ENCODE measurements at regions not wholly inside any gene's neighbourhood (a gene's known extent, or its start where the extent isn't known, plus 50 kb on each side); places are given as distances from the start of the nearest gene placed in this dataset.
A peak's percentile ranks its signal among the peaks of the same experiment; 100 is the strongest.

DNA sequence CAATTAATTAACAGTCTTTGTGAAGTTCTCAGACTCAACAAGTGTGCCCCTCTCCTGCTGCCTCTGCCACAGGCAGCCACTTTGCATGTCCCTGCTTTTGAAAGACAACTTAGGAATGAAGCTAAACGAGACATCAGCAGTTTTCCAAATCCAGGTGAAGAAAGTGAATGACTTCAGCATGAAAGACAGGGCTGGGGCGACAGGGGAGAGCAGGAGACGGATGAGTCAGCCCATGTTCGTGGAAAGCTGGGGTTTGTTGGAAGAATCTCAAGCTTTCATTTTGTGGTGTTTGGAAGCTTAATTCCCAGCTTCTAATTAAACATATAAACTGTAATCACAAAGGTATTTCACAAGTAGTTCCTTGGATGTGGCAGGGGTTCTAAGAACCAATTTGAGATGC lies 207.8 kb upstream of the MAP3K1 start:
- H3K4me3 ChIP-seq (ENCODE audit: low read length), result no peak overlapping the region
- no peak for DNase-seq (ENCODE audit: low read depth, low spot score)

DNA sequence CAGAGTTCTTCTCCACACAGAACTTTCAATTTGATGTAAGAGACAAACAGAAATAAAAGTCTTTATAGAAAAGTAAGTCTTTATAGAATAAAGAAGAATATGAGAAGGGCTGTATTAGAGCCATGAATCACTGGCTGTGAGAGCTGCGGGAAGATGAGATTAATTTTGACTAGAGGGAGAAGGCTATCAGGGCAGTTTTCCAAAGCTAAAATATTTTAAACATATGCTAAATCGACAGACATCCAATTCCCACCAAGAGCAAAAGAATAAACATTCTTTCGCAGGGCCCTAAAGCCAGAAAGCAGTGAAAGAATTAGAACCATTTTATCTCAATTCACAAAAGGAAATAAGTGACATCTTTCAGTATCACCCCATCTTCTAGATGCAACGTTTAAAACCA lies 208.3 kb upstream of the MAP3K1 start:
- no peak for DNase-seq (ENCODE audit: low read depth, low spot score)
- no peak overlapping the region for H3K4me3 ChIP-seq (ENCODE audit: low read length)

DNA sequence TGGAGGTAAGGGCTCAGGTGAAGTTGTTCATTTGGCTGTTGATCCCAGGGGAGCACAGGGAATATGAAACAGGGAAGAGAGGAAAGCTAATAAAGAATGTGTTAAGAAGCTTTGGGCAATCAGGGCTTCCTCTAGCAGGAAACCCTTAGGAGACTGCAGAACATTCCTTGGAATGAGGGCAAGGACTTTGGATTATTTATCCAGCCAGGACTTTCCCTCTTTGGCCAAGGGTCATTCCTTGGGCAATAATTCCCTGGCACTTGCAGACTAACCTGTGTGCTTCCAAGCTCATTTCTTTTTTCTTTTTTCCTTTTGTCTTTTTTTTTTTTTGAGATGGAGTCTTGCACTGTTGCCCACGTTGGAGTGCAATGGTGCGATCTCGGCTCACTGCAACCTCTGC lies 209.2 kb upstream of the MAP3K1 start:
- no peak for DNase-seq (ENCODE audit: low read depth, low spot score)
- no peak overlapping the region for H3K4me3 ChIP-seq (ENCODE audit: low read length)

DNA sequence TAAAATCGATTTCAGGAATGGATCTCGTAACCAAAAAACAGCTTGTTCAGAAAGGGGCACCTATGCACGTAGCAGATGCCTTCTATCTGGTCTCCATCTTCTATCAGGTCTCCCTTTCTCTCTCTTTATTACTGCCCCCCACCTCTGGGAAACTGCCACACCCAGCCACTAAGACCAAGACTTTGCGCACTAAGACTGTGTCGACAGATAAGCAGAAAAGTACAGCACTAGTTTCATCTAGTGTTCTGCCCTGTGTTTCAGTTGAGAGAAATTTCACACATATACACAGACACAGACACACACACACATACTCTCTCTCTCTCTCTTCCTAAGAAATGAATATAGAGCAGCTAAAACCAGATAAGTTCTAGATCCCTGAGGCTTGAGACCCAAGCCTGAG lies 210.1 kb upstream of the MAP3K1 start:
- no peak overlapping the region for H3K4me3 ChIP-seq (ENCODE audit: low read length)
- DNase-seq (ENCODE audit: low read depth, low spot score), result no peak

DNA sequence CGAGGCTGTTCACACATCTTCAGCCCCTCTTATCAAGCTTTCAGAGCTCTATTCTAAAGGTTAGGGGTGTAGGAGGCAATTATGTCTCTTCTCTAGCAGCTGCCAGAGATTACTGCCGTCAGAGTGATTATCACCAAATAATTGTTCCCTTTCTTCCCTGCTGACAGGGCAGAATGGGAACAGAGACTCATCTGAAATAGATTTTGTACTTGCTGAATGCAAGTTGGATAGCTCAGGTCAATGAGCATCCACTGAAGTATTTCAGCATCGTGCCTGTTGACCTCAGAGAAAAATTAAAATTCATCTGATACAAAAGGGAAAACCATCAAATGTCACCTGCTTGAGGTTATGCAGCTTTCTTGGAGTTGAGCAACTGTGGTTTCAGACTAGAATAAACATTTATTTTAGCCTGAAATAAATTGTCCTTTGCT lies 213.7 kb upstream of the MAP3K1 start:
- DNase-seq (ENCODE audit: low read depth, low spot score), result no peak
- no peak overlapping the region for H3K4me3 ChIP-seq (ENCODE audit: low read length)

DNA sequence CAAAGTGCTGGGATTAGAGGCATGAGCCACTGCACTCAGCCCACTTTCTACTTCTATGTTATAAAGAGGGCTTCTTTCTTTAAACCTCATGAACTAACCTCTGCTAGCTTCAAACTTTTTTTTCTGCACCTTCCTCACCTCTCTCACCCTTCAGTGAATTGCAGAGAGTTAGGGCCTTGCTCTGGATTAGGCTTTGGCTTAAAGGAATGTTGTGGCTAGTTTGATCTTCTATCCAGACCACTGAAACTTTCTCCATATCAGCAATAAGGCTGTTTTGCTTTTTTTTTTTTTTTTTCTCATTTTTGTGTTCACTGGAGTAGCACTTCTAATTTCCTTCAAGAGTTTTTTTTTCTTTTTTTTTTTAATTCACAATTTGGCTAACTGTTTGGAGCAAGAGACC lies 216.4 kb upstream of the MAP3K1 start:
- H3K4me3 ChIP-seq (ENCODE audit: low read length), result no peak overlapping the region
- no peak for DNase-seq (ENCODE audit: low read depth, low spot score)

DNA sequence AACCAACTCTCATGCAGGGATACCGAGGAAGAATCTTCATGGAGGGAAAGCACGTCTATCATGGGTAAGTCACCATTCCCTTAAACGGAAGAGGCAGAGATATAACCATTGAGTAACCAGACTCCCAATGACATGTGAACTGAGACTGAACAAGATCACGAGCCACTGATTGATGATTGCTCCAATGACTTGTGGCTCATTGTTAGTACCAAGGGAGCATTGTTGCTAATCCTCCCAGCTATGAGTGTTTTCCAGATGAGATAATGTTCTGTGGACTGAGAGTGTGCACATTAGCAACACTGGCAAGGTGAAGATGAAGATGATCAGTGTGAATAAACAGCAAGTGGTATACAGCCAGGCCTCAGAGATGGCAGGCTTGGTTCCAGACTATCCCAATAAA lies 219.2 kb upstream of the MAP3K1 start:
- DNase-seq (ENCODE audit: low read depth, low spot score), result no peak
- no peak overlapping the region for H3K4me3 ChIP-seq (ENCODE audit: low read length)

DNA sequence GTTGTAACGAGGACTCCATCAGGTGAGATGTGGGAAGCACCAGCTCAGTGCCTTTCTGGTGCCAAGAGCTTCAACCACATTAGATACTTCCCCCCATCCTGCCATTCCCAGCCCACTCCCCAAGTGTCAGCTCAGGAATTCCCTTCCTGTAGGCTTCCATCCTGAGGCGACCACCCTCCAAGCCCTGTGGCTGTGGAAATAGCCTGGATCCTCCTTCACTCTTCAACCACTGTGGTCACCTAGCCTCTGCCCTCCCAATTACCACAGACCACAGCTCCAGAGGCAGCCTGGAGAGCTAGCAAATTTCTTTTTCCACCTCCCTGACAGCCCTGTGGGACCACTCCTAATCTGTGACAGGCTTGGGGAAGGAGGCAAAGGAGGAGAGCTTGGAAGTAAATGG lies 219.8 kb upstream of the MAP3K1 start:
- no peak for DNase-seq (ENCODE audit: low read depth, low spot score)
- no peak overlapping the region for H3K4me3 ChIP-seq (ENCODE audit: low read length)

DNA sequence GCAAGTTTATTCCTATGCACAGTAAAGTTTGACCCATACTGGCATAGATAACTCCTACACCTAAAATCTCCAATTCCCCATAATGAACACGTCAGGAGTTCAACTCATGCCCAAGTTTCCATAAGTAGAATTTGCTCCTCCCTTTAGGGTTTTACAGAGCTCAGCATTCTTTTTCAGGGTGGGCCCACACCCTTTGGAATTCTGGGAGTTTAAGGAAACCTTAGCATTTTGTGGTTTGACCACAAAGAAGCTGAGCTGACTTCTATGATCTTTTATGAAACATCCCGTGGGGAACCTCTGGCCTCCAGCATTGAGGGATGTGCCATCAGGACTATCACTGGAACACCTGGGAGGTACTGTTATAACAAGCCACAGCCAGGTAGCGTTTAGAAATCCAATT lies 220.6 kb upstream of the MAP3K1 start:
- no peak for DNase-seq (ENCODE audit: low read depth, low spot score)
- H3K4me3 ChIP-seq (ENCODE audit: low read length), result no peak overlapping the region

DNA sequence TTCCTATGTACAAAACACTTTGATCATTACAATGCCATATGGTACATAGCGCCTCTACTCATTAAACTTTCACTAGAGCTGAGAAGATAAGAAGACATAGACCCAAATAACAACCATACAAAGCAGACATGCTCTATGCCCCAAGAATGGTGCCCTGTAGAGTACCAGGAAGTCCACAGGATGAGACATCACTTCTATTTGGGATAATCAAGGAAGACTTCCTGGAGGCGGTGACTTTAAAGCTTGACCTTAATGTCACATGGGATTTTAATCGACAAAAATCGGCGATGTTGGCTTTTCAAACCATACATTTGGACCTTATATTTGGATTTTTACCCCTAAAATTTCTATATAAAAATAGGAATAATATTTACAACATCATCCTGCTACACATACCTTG lies 224.3 kb upstream of the MAP3K1 start:
- H3K4me3 ChIP-seq (ENCODE audit: low read length), result no peak overlapping the region

DNA sequence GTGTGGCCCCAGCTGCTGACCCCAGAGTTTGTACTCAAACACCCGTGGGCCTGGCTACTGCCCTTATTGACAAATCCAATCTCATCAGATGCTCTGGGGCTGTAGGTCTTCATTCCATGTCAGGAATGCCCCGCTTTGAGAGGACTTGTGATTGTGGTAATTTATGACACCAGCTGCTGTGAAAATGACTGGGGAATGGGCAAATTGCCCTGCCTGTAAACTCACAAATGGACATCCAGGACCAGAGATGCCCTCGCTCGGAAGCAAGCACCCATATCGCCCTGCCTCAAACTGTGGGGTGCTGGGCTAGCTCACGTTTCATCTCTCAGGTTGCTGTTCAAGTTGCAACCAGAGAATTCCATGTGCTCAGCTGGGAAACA lies 225.9 kb upstream of the MAP3K1 start:
- no peak overlapping the region for H3K4me3 ChIP-seq (ENCODE audit: low read length)
- DNase-seq (ENCODE audit: low read depth, low spot score), result no peak

More for the DNA sequence above, 224.3 kb upstream of the MAP3K1 start:
- DNase-seq (ENCODE audit: low read depth, low spot score), result no peak

DNA sequence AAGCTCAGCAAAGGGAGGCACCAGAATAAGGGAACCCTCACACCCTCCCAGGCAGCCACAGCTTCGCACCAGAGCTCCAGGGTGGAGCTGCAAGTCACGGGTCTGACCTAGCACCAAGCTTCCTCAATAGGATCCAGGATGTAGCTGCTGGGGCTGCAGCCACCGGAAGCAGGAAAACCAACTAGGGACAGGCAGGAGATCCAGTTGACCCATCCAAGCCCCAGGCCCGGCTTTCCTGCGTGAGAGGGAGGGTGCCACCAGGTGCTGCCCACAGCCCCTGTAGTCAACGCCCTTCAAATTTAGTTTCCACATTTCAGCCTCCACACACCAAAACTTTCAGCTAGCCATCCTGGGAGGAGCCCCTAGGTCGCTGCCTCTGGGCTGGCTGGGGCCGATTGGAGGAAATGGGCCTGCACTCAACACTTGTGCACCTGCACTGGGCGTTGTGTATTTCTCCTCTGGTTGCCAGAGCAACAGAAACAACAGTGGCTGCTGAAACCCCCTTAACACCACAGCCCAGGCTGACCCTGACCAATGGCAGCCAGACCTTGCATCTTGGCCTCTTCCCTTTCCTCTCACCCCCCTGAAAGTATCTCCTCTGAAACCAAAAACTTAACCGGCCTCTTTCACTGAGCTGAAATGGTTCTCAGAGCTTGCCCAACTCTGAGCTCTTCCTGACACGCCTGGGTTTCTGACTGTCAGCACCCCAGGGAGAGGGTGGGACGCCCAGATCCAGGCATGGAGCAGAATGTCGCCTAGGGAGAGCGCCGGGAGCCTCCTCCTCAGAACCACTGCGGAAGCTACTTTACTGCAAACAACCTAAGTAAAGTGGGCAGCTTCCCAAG lies 226.5 kb upstream of the MAP3K1 start:
- peak; percentile 51 for DNase-seq (ENCODE audit: low read depth, low spot score)
- H3K4me3 ChIP-seq (ENCODE audit: low read length), result no peak overlapping the region

DNA sequence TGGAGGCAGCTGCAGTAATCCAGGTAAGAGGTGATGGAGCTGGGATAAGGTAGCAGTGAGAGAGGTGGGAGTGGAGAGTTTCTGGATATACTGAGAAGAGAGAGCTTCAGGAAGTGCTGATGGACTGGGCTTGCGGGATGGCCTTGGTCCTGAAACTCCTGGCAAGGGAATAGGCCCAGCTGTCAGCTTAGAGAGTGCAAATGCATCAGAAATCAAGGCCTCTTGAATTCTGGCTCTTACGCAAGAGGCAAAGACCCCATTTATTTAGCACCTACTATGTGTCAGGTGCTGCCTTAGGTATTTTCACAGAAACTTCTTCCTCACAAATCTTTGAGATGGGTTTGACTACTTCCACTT lies 227.2 kb upstream of the MAP3K1 start:
- no peak overlapping the region for H3K4me3 ChIP-seq (ENCODE audit: low read length)
- DNase-seq (ENCODE audit: low read depth, low spot score), result no peak

DNA sequence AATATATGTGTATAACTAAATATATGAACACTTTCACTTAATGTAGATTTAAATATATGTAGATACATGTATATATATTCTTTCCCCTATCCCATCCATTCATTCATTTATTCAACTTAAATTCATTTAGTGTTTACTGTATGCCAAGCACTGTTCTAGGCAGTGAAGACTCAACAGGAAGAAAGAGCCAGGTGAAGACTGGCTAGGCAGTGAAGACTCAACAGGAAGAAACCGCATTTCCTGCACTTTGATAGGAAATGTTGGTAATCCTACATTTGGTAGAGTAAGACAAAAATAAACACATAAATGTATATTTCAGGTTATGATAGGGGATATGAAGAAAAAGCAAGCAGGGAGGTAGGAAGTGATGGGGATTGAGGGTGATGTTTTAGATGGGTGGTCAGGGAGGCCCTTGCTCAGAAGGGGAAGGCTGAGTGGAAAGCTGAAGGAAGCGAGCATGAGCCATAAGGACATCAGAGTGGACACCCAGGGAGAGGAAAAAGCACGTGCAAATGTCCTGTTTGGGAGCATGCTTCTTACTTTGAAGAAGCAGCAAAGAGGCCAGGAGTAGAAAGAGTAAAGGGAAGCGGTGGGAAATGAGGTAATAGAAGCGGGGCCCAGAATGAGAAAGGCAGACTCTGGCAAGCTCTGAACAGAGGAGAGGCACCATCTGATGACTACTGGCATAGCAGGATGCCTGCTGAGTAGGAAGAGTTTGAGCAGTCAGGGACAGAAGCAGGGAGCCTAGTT lies 227.8 kb upstream of the MAP3K1 start:
- peak; percentile 81 for DNase-seq (ENCODE audit: low read depth, low spot score)
- no peak overlapping the region for H3K4me3 ChIP-seq (ENCODE audit: low read length)

DNA sequence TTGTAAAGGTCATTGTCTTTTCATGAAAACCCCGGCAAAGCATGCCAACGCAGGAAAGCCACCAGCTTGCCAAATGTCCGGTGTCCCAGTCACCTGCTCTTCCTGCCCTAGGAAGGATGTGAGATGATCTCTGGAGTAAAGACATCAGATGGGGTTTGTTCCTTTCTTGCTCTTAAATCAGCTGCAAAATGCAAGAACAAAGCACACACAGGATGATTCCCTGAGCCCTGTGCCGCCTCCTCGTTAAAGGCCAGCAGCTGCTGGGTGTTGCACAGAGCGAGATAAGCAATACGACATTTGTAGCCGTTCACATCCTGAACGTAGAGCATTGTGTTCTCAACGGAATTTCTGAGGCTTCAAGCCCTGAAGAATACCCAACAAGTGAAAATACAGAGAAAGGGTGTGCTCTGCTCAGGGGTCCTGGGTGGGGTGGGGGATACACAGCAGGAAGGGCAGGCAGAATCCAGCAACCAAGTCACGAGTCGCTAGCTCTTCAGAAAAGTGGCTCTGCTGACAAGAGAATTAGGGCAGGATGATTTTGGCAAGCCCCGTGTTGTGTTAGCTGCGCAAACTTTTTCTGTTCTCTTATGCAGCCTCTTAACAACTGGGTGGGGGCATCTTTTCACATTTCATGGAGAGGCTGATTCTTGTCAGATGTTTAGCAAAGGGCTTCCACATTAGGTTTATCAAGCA lies 229.2 kb upstream of the MAP3K1 start:
- peak; percentile 65 for DNase-seq (ENCODE audit: low read depth, low spot score)
- H3K4me3 ChIP-seq (ENCODE audit: low read length), result peak overlapping the region; percentile 18

DNA sequence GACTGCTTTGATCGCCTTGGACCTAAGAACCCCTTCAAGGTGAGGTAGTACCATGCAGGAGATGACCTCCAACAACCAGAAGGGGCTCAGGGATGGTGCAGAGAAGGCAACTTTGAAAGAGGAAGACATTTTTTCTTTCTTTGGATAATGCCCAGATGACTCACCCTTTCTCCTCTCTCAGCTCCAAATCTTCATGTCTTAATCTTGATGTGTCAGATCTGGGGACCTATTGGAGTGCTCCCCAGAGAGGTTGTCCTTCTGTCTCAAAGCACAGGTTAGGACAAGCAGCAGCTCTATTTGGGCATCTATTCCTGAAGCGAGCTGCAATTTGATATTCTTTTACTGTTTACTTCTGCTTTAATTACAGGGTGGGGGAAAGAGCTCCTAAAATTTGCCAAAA lies 229.9 kb upstream of the MAP3K1 start:
- H3K4me3 ChIP-seq (ENCODE audit: low read length), result no peak overlapping the region
- no peak for DNase-seq (ENCODE audit: low read depth, low spot score)

DNA sequence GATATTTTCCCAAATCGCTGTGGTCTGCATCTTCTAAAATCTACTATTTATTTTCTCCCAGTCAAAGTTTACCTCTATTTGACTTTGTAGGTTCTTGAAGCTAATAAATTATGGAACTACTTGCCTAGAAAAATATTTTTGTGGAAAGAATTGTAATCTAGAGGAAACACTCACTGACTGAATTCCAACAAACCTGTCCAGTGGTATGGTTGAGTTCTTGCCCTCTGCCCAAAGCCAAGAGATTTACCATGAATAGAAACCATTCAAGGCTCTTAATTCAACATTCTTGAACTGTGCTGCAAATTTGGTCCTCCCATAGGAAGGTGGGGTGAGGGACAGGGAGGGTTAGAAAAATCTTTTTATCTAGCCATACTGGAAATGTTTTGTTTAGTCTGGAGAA lies 233.9 kb upstream of the MAP3K1 start:
- no peak for DNase-seq (ENCODE audit: low read depth, low spot score)
- no peak overlapping the region for H3K4me3 ChIP-seq (ENCODE audit: low read length)

DNA sequence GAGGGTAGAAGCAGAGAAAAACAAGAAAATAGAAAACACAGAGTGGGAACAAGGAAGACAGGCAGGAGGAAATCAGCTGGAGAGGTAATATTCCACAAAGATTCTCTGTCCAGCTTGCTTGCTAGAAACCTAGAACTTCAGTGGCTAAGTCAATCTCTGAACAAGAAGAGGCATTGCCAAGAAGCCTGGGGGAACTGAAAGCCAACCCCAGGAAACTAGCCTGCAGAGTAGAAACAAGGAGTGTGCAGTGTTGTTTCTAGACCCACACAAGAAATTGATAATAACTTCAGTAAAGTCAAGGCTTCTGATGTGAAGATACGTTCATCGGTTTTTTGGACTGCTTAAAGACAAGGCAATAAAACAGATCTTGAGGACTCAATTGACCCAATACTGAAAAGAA lies 234.5 kb upstream of the MAP3K1 start:
- DNase-seq (ENCODE audit: low read depth, low spot score), result no peak
- no peak overlapping the region for H3K4me3 ChIP-seq (ENCODE audit: low read length)

DNA sequence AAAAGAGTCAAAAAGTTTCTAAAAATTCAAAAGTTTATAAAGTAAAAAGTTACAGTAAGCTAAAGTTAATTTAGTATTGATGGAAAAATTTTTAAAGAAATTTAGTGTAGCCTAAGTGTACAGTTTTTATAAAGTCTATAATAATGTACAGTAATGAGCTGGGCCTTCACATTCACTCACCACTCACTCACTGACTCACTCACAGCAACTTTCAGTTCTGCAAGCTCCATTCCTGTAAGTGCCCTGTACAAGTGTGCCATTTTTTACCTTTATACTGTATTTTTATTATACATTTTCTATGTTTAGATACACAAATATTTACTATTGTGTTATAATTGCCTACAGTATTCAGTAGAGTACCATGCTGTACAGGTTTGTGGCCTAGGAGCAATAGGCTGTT lies 239.5 kb upstream of the MAP3K1 start:
- no peak overlapping the region for H3K4me3 ChIP-seq (ENCODE audit: low read length)
- no peak for DNase-seq (ENCODE audit: low read depth, low spot score)

DNA sequence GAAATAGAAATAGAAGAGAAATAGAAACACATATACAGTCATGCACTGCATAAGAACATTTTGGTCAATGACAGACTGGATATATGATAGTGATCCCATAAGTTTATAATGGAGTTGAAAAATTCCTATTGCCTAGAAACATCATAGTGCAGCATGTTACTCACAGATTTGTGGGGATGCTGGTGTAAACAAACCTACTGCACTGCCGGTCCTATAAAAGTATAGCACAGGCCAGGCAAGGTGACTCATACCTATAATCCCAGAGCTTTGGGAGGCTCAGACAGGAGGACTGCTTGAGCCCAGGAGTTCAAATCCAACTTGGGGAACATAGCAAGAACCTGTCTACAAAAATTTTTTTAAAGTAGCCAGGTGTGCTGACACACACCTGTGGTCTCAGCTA lies 240.6 kb upstream of the MAP3K1 start:
- H3K4me3 ChIP-seq (ENCODE audit: low read length), result no peak overlapping the region
- DNase-seq (ENCODE audit: low read depth, low spot score), result no peak
